GM19452 (cell line): ENCODE measurements at regions not wholly inside any gene's neighbourhood (a gene's known extent, or its start where the extent isn't known, plus 50 kb on each side); places are given as distances from the start of the nearest gene placed in this dataset.

ENCODE experiments used
- ATAC-seq: cut with Tn5 transposase; IDR thresholded peaks from one replicate; pipeline ENCODE4 v1.9.1; 2021; ENCODE audit not compliant: unreplicated experiment

GRCh38 chr15:36234743-36235142 lies 344.7 kb upstream of the CDIN1 start:
- ATAC-seq, result no peak

DNA sequence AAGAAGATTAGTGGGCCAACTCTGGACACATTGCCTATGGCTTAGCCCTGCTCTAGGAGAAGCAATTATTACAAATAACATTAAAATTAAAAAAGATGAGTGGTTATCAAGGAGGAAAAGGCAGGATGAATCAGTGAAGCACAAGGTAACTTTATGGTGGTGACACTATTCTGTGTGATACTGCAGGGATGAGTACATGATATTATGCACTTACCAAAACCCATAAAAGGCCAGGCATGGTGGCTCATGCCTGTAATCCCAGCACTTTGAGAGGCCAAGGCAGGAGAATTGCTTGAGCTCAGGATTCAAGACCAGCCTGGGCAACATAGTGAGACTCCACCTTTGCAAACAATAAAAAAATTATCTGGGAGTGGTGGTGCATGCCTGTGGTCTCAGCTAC lies 344.3 kb upstream of the CDIN1 start:
- ATAC-seq, result no peak

DNA sequence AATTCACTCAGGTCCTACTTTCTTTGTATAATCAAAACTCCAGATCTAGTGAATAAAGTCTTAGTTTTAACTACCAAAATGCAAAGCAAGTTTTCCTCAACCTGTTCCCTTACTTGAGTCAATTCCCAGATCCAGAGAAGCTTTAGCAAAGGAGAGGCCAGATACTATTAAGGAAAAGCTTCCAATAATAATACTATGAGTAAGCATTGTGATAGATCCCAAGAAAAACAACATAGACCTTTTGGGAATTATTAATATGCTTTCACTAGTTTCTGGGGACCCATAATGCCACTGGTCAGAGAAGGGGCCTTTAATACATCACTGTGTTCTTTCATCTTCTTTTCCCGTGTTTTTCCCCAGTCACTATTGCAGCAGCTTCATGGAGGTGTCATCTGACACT lies 339.9 kb upstream of the CDIN1 start:
- no peak for ATAC-seq

- no peak for ATAC-seq
These were observed 328.0 kb upstream of the CDIN1 start for GRCh38 chr15:36251450-36251849.

- no peak for ATAC-seq
These were observed 327.2 kb upstream of the CDIN1 start for GRCh38 chr15:36252146-36252711.

DNA sequence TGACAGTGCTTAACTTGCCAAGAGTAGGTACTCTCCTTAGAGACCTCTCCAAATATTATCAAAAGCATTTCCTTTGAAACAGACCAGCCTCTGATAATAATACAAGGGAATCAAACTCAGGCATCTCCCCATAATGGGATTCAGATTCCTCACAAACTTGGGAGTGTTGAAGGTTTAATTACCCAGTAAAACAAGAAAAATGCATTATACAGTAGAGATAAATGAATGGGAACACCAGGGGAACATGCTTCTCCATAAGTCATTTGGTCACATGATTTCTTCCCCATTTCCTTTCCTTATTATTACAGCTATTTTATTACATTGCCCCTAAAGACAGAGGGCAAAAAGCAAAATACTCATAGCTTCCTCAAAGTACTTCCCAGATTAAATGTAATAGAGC lies 325.0 kb upstream of the CDIN1 start:
- ATAC-seq, result no peak

DNA sequence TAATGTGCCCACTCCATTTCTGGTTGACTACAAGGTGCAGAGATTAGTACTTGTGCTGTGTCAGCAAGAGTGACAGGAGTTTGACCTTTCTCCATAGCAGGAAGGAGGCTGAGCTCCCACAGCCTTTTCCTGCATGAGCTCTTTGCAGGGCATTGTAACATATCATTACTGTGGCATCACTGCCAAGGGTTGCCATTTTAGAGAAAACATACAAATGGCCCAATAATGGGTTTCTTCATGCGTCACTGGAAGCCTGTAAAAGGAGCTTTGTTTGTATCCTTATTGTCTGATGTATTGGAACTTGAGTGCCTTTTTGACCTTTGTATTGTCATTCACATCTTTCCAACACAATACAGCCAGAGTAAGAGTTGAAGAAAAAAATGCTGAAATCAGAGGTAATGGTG lies 323.0 kb upstream of the CDIN1 start:
- no peak for ATAC-seq

DNA sequence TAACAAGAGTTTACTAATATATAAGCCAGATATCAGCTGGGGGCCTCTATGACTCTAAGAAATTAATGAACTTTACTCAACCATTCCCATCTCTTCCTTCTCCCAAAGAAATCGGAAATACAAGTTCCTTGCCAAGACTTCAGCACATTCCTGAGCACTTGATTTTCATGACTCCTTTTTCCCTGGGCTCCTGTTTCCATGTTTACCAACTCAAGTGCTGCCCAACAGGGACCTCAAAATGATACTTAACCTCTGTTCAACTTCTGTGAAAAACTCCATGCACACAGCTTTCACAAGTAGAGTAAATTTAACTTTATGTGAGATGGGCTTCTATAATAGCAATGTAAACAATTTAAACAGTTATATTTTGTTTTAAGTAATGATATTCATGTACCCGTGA lies 315.8 kb upstream of the CDIN1 start:
- ATAC-seq, result no peak

DNA sequence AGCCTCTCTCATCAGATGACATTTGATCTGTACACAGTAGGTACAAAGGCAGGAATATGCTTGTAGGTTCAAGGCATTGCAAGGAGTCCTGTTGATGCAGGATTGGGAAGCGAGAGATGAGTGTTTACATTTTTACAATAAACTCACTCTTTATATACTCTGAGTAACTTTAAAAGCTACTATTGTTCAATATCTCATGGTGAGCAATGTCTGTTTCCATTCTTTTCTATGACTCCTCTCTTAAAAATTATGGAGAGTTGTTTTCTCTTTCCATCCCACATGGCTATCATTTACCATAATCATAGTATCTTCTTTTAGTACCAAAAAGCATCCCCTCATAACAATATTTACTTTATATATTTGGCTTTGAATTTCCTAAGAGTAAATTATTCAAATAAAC lies 314.0 kb upstream of the CDIN1 start:
- ATAC-seq, result no peak

DNA sequence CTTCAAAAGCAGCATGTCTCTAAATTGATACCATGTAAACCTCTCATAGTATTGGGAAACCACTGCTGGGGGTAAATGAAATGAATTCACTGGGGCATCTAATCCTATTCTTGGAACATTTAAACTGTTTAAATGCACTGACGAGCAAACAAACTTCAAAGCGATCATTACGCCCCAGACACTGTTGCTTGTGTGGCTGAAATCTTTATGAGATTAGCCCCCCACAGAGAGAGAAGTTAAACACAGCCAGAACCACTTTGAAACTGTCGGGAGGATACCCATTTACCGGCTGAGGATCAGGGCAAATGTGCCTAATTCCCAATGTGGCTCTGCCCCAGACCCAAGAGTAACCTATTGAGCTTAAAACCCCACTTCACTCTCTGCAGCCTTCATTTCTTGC lies 308.4 kb upstream of the CDIN1 start:
- no peak for ATAC-seq

- no peak for ATAC-seq
These were observed 303.8 kb upstream of the CDIN1 start for GRCh38 chr15:36275656-36276055.

DNA sequence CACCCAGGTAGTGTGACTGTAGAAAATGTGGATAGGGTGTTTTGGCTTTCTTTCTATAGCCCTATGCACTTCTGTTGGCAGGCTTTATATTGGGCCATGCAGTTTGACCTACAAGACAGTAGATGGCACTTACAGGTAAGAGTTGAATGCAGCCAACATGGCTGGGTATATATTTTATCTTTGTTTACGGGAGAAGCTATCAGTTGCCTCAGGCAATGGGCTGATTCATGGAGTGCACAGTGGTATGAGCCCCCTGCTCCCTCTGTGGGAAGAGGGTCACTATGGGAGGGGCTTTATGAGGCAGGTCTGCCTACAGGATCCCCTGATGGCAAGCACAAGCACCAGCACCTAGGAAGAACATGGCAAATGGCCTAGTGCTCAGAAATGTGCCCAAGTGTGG lies 301.2 kb upstream of the CDIN1 start:
- ATAC-seq, result no peak

DNA sequence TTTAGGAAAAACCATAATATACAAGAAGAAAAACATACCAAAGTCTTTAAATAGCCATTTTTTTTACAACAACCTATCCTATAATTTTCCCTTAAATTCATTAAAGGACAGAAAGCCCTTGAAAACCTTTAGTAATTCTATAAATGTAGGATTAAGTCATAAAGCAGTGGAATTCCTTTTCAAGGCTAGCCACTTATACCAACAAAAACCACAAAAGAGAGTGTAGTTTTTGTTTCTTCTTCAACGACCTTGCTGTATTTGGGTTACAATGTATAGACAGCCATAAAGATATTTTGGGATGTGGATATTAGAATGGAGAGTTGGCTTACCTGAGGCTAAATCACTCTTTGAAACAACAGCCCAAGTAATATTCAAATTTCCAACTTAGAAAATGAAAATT lies 296.6 kb upstream of the CDIN1 start:
- ATAC-seq, result no peak

- no peak for ATAC-seq
These were observed 294.5 kb upstream of the CDIN1 start for GRCh38 chr15:36284911-36285310.

GRCh38 chr15:36291501-36291900 lies 287.9 kb upstream of the CDIN1 start:
- ATAC-seq, result no peak

- ATAC-seq, result no peak
These were observed 285.1 kb upstream of the CDIN1 start for GRCh38 chr15:36294359-36294758.

- ATAC-seq, result no peak
These were observed 277.5 kb upstream of the CDIN1 start for GRCh38 chr15:36301947-36302346.

GRCh38 chr15:36313021-36313420 lies 266.4 kb upstream of the CDIN1 start:
- no peak for ATAC-seq

DNA sequence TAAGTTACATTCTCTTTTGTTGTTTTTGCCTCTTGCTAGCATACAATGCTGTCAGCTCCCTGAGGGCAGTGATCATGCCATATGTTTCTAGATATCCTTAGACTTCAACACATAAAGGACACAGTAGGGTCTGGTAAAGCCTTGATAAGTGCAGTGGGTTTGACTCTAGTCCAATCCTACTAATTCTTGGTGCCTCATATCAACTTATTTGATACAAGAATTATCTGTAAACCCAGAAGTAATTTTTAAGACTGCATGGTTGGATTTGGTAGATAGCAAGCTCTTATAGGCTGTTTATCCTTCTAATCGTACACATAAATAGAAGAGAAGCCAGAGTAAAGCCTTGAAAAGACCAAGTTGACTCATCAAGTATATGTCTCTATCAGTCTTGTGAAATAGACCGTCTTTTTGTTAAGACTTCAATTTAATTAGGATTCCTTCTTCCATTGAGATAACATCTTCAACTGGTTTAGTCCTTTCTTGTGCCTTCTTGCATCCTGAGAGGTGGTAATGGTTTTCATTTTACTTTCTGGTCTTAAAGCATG lies 265.6 kb upstream of the CDIN1 start:
- ATAC-seq, result no peak

DNA sequence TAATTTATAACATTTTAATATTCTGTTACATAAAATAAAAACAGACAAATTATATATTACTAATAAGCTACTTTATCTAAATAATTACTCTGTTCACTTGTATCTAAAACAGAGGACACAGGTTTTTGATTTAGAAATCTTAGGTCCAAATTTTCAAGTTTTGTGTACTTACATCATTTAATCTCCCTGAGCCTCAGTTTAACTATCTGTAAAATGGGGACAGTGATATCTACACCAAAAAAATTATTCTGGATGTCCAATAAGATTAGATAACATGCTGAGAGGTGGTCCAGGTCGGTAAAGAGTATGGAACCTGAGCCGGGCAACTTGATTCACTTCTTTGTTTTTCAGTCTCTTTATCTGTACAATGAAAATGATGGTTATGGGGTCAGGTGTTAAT lies 263.8 kb upstream of the CDIN1 start:
- ATAC-seq, result no peak

DNA sequence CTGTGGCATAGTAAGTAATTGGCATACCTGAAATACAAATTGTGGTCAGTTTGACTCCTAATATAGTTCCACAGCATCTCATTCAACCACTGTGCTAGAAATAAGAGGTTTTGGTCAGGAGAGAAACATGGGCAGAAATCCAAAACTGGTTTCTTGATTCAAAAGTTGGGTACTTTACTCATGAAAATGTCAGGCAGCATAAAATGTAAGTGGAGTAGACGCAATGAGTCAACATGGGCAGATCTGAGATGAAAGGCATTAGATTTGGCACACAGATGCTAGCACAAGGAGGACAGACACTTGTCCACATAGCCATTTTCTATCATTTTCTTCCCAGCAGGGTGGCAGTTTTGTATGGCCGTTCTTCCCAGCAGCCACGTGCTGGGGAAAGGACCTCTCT lies 255.8 kb upstream of the CDIN1 start:
- ATAC-seq, result no peak

DNA sequence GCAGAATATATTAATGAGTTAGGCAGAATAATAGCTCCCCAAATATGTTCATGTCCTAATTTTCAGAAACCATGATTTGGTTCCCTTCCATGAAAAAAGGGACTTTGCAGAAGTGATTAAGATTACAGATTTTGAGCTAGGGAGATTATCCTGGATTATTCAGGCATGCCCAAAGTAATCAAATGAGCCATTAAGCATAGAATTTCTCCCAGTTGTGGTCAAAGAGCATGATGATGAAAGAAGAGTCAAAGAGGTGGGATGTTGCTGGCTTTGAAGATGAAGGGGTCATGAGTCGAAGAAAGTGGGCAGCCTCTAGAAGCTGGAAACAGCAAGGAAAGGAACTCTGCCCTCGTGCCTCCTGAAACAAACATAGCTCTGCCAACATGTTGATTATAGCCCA lies 254.2 kb upstream of the CDIN1 start:
- no peak for ATAC-seq

- no peak for ATAC-seq
These were observed 249.8 kb upstream of the CDIN1 start for GRCh38 chr15:36329592-36329991.

GRCh38 chr15:36330598-36330997 lies 248.8 kb upstream of the CDIN1 start:
- ATAC-seq, result no peak
